DND-41 (cell line): ENCODE measurements at regions not wholly inside any gene's neighbourhood (a gene's known extent, or its start where the extent isn't known, plus 50 kb on each side); places are given as distances from the start of the nearest gene placed in this dataset.

Experiments
- CTCF ChIP-seq: IDR thresholded peaks from 2 replicates; pipeline ENCODE4 v1.5.1; 2012; ENCODE audit warnings: borderline replicate concordance, low read length, moderate library complexity, mild to moderate bottlenecking; ENCODE audit not compliant: poor library complexity, severe bottlenecking; ENCODE audit errors: extremely low read depth
- EZH2 ChIP-seq: IDR thresholded peaks from 3 replicates; pipeline ENCODE4 v1.6.1; 2012; ENCODE audit warnings: borderline replicate concordance, low read depth, mild to moderate bottlenecking, moderate library complexity, low read length, inconsistent platforms; ENCODE audit not compliant: severe bottlenecking

- no peak for TF ChIP-seq CTCF
- no peak for TF ChIP-seq EZH2
These were observed 366.2 kb upstream of the ROPN1 start for GRCh38 chr3:124358156-124358555.
